ENCODE measurements at regions not wholly inside any gene's neighbourhood (a gene's known extent, or its start where the extent isn't known, plus 50 kb on each side); places are given as distances from the start of the nearest gene placed in this dataset.
"Not testable (repeated sequence)": the region's sequence is repeated elsewhere in the genome, so short reads cannot be mapped to it uniquely, and the experiment has no call there.

GRCh38 chr5:38790891-38791290 is 54.9 kb upstream of the OSMR start:
- no peak for DNase-seq (ENCODE audit: low spot score)

- no peak for DNase-seq (ENCODE audit: low spot score)
Measured at GRCh38 chr5:38793099-38793498, 52.7 kb upstream of the OSMR start.

- DNase-seq (ENCODE audit: low spot score) = not testable (repeated sequence)
Measured at GRCh38 chr5:38794037-38794436, 51.8 kb upstream of the OSMR start.

GRCh38 chr5:38794986-38795385 is 50.8 kb upstream of the OSMR start:
- no peak for DNase-seq (ENCODE audit: low spot score)

- DNase-seq (ENCODE audit: low spot score) = no peak
Measured at GRCh38 chr5:38795986-38796741, 49.6 kb upstream of the OSMR start.
